ENCODE measurements at regions not wholly inside any gene's neighbourhood (a gene's known extent, or its start where the extent isn't known, plus 50 kb on each side); places are given as distances from the start of the nearest gene placed in this dataset.
"Not testable (repeated sequence)": the region's sequence is repeated elsewhere in the genome, so short reads cannot be mapped to it uniquely, and the experiment has no call there.

- DNase-seq (ENCODE audit: low read depth, low spot score): no peak
Measured at GRCh38 chr4:79177388-79177787, 148.5 kb downstream of the NAA11 start.

GRCh38 chr4:79176351-79176750, 149.5 kb downstream of the NAA11 start:
- no peak for DNase-seq (ENCODE audit: low read depth, low spot score)

GRCh38 chr4:79175716-79176115, 150.1 kb downstream of the NAA11 start:
- no peak for DNase-seq (ENCODE audit: low read depth, low spot score)

- no peak for DNase-seq (ENCODE audit: low read depth, low spot score)
Measured at GRCh38 chr4:79174490-79175252, 151.2 kb downstream of the NAA11 start.

GRCh38 chr4:79173186-79173585, 152.7 kb downstream of the NAA11 start:
- no peak for DNase-seq (ENCODE audit: low read depth, low spot score)

GRCh38 chr4:79170077-79170476, 155.8 kb downstream of the NAA11 start:
- DNase-seq (ENCODE audit: low read depth, low spot score): no peak

- no peak for DNase-seq (ENCODE audit: low read depth, low spot score)
Measured at GRCh38 chr4:79164907-79165610, 160.8 kb downstream of the NAA11 start.

- no peak for DNase-seq (ENCODE audit: low read depth, low spot score)
Measured at GRCh38 chr4:79163981-79164490, 161.8 kb downstream of the NAA11 start.

- DNase-seq (ENCODE audit: low read depth, low spot score): no peak
Measured at GRCh38 chr4:79160962-79161361, 164.9 kb downstream of the NAA11 start.

- DNase-seq (ENCODE audit: low read depth, low spot score): not testable (repeated sequence)
Measured at GRCh38 chr4:79158705-79159104, 167.2 kb downstream of the NAA11 start.

- no peak for DNase-seq (ENCODE audit: low read depth, low spot score)
Measured at GRCh38 chr4:79155336-79155735, 170.5 kb downstream of the NAA11 start.

GRCh38 chr4:79150820-79151416, 174.9 kb downstream of the NAA11 start:
- no peak for DNase-seq (ENCODE audit: low read depth, low spot score)

- no peak for DNase-seq (ENCODE audit: low read depth, low spot score)
Measured at GRCh38 chr4:79148369-79148768, 177.5 kb downstream of the NAA11 start.

GRCh38 chr4:79147251-79147650, 178.6 kb downstream of the NAA11 start:
- DNase-seq (ENCODE audit: low read depth, low spot score): peak; percentile 13

- peak; percentile 65 for DNase-seq (ENCODE audit: low read depth, low spot score)
Measured at GRCh38 chr4:79141530-79141929, 184.3 kb downstream of the NAA11 start.

- no peak for DNase-seq (ENCODE audit: low read depth, low spot score)
Measured at GRCh38 chr4:79134767-79135166, 191.1 kb downstream of the NAA11 start.

- no peak for DNase-seq (ENCODE audit: low read depth, low spot score)
Measured at GRCh38 chr4:79132826-79133225, 193.0 kb downstream of the NAA11 start.

GRCh38 chr4:79121875-79122358, 182.7 kb upstream of the PAQR3 start:
- no peak for DNase-seq (ENCODE audit: low read depth, low spot score)

GRCh38 chr4:79121223-79121622, 182.0 kb upstream of the PAQR3 start:
- no peak for DNase-seq (ENCODE audit: low read depth, low spot score)

- not testable (repeated sequence) for DNase-seq (ENCODE audit: low read depth, low spot score)
Measured at GRCh38 chr4:79117051-79117450, 177.8 kb upstream of the PAQR3 start.

GRCh38 chr4:79107014-79107413, 167.8 kb upstream of the PAQR3 start:
- no peak for DNase-seq (ENCODE audit: low read depth, low spot score)

GRCh38 chr4:79088946-79089691, 149.9 kb upstream of the PAQR3 start:
- DNase-seq (ENCODE audit: low read depth, low spot score): peak; percentile 16
